GM23338 (cell line): ENCODE measurements at regions not wholly inside any gene's neighbourhood (a gene's known extent, or its start where the extent isn't known, plus 50 kb on each side); places are given as distances from the start of the nearest gene placed in this dataset.
"Not testable (repeated sequence)": the region's sequence is repeated elsewhere in the genome, so short reads cannot be mapped to it uniquely, and the experiment has no call there.

Experiments
- ATAC-seq: fragments of 200-7000 bp; cut with Tn5 transposase; 3 replicates; pipeline ENCODE4 v1.9.1; 2020
- DNase-seq: peaks from one replicate; pipeline ENCODE4 v3.0.0-alpha.2; 2015; ENCODE audit warnings: low spot score
- H2AFZ ChIP-seq: fragments of 200-600 bp; sonication (generic); 2 replicates; pipeline ENCODE4 v1.8.0; 2016; ENCODE audit warnings: antibody characterized with exemption, mild to moderate bottlenecking, moderate library complexity
- H3F3A ChIP-seq: fragments of 200-600 bp; sonication (generic); replicated peaks from 2 replicates; pipeline ENCODE4 v1.8.0; 2017; ENCODE audit warnings: antibody characterized with exemption, mixed run types, low read depth
- H3K27ac ChIP-seq: fragments of 200-600 bp; sonication (generic); 2 replicates; pipeline ENCODE4 v1.6.1; 2016; ENCODE audit warnings: low read depth
- H3K27me3 ChIP-seq: fragments of 200-600 bp; sonication (generic); 2 replicates; pipeline ENCODE4 v1.8.0; 2016; ENCODE audit warnings: mild to moderate bottlenecking, mixed run types, moderate library complexity; ENCODE audit not compliant: insufficient read depth
- H3K36me3 ChIP-seq: fragments of 200-600 bp; sonication (generic); 2 replicates; pipeline ENCODE4 v1.8.0; 2016; ENCODE audit warnings: mild to moderate bottlenecking; ENCODE audit not compliant: insufficient read depth
- H3K4me1 ChIP-seq: fragments of 200-600 bp; sonication (generic); 2 replicates; pipeline ENCODE4 v1.8.0; 2016; ENCODE audit warnings: mild to moderate bottlenecking, moderate library complexity; ENCODE audit not compliant: insufficient read depth
- H3K4me2 ChIP-seq: fragments of 200-600 bp; sonication (generic); 2 replicates; pipeline ENCODE4 v1.7.1; 2017; ENCODE audit warnings: mixed run types
- H3K4me3 ChIP-seq: fragments of 200-600 bp; sonication (generic); 2 replicates; pipeline ENCODE4 v1.6.1; 2016; ENCODE audit warnings: mixed run types
- H3K79me2 ChIP-seq: fragments of 200-600 bp; sonication (generic); replicated peaks from 2 replicates; pipeline ENCODE4 v1.8.0; 2017; ENCODE audit warnings: mild to moderate bottlenecking; ENCODE audit not compliant: insufficient read depth
- H3K9me2 ChIP-seq: fragments of 200-600 bp; sonication (generic); 2 replicates; pipeline ENCODE4 v1.8.0; 2017; ENCODE audit not compliant: insufficient read depth
- H4K20me1 ChIP-seq: fragments of 200-600 bp; sonication (generic); replicated peaks from 2 replicates; pipeline ENCODE4 v1.8.0; 2017; ENCODE audit warnings: mild to moderate bottlenecking; ENCODE audit not compliant: insufficient read depth
- H3K27ac Mint-ChIP-seq: 2 replicates; pipeline ENCODE4 v1.8.0; 2020; ENCODE audit warnings: inconsistent platforms, mild to moderate bottlenecking, moderate library complexity, mixed read lengths
- H3K27me3 Mint-ChIP-seq: 3 replicates; pipeline ENCODE4 v1.8.0; 2022; ENCODE audit warnings: low read depth, mild to moderate bottlenecking, moderate library complexity, mixed read lengths, inconsistent platforms; ENCODE audit not compliant: insufficient read depth, poor library complexity
- H3K36me3 Mint-ChIP-seq: 3 replicates; pipeline ENCODE4 v1.8.0; 2021; ENCODE audit warnings: low read depth, mild to moderate bottlenecking, inconsistent platforms, moderate library complexity, mixed read lengths
- H3K4me1 Mint-ChIP-seq: 3 replicates; pipeline ENCODE4 v1.8.0; 2020; ENCODE audit warnings: mild to moderate bottlenecking, inconsistent platforms, mixed read lengths
- H3K4me3 Mint-ChIP-seq: 3 replicates; pipeline ENCODE4 v1.8.0; 2021; ENCODE audit warnings: moderate library complexity, mild to moderate bottlenecking, inconsistent platforms, mixed read lengths
- H3K9me3 Mint-ChIP-seq: 3 replicates; pipeline ENCODE4 v1.8.0; 2020; ENCODE audit warnings: moderate library complexity, mild to moderate bottlenecking, inconsistent platforms, mixed read lengths
- NANOG ChIP-seq: IDR thresholded peaks from 2 replicates; pipeline ENCODE4 v1.6.1; 2016; ENCODE audit warnings: antibody characterized with exemption, borderline replicate concordance
- POLR2AphosphoS5 ChIP-seq: IDR thresholded peaks from 2 replicates; pipeline ENCODE4 v1.6.1; 2016; ENCODE audit warnings: antibody characterized with exemption, low read depth
- ZNF331 ChIP-seq: fragments of 250-450 bp; sonication (Bioruptor Pico); IDR thresholded peaks from 2 replicates; pipeline ENCODE4 v1.5.0; 2020; ENCODE audit warnings: low read depth, mild to moderate bottlenecking, moderate library complexity

DNA sequence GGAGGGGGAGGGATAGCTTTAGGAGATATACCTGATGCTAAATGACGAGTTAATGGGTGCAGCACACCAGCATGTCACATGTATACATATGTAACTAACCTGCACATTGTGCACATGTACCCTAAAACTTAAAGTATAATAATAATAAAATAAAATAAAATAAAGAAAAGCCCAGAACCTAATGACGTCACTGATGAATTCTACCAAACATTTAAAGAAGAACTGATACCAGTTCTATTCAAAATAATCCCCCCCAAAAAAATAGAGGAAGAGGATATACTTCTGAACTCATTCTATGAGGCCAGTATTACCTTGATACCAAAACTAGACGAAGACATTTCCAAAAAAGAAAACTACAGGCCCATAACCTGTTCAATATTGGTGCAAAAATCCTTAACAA is 68.6 kb upstream of the AR start:
- not testable (repeated sequence) for H4K20me1 ChIP-seq, H3K27me3 Mint-ChIP-seq, H3K36me3 Mint-ChIP-seq, H3K9me3 Mint-ChIP-seq, H3K27ac Mint-ChIP-seq, H3K36me3 ChIP-seq, ATAC-seq, H3F3A ChIP-seq, H2AFZ ChIP-seq, H3K27me3 ChIP-seq, H3K4me2 ChIP-seq, H3K4me1 Mint-ChIP-seq, DNase-seq, H3K79me2 ChIP-seq, H3K4me1 ChIP-seq, H3K27ac ChIP-seq, H3K9me2 ChIP-seq, H3K4me3 ChIP-seq, H3K4me3 Mint-ChIP-seq

DNA sequence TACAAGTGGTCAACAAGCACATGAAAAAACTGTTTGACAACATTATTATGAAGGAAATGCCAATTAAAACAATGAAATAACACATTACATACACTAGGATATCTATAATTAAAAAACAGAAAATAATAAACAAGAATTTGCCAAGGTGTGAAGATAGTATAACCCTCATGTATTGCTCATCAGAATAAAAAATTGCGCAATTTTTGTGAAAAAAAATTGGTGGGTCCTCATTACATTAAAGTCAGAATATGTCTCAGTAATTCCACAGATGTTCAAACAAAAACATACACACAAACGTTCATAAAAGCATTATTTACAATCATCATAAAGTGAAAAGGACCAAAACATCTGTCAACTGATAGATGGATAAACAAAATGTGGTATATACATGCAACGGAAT is 63.0 kb upstream of the AR start:
- no peaks in the 10 kb centered on the region for H3F3A ChIP-seq
- no peaks in the 10 kb centered on the region for H4K20me1 ChIP-seq
- Mint-ChIP-seq H3K27me3 (no peaks in the 10 kb centered on the region), H3K9me3 (peaks cover 2% of the 10 kb centered on the region; the same call in 1 of the 3 replicates), H3K4me1 (no peaks in the 10 kb centered on the region), H3K27ac (no peak overlapping the region), H3K36me3 (no peaks in the 10 kb centered on the region), H3K4me3 (no peak overlapping the region)
- H3K79me2 ChIP-seq = no peaks in the 10 kb centered on the region
- H3K36me3 ChIP-seq = no peaks in the 10 kb centered on the region
- H3K4me3 ChIP-seq = no peak overlapping the region
- no peaks in the 10 kb centered on the region for H3K4me1 ChIP-seq
- no peaks in the 10 kb centered on the region for H3K27me3 ChIP-seq
- DNase-seq (no peak), ATAC-seq (no peak)
- H3K27ac ChIP-seq = no peak overlapping the region
- H2AFZ ChIP-seq = no peak overlapping the region
- no peak overlapping the region for H3K4me2 ChIP-seq
- TF ChIP-seq POLR2AphosphoS5 (no peak), ZNF331 (no peak), NANOG (no peak)
- no peaks in the 10 kb centered on the region for H3K9me2 ChIP-seq
